NCI-H510A (cell line): ENCODE measurements at regions not wholly inside any gene's neighbourhood (a gene's known extent, or its start where the extent isn't known, plus 50 kb on each side); places are given as distances from the start of the nearest gene placed in this dataset.
A peak's percentile ranks its signal among the peaks of the same experiment; 100 is the strongest.

ENCODE experiments used
- DNase-seq: peaks from one replicate; lab custom pipeline; 2025; lab: John Stamatoyannopoulos, UW

DNA sequence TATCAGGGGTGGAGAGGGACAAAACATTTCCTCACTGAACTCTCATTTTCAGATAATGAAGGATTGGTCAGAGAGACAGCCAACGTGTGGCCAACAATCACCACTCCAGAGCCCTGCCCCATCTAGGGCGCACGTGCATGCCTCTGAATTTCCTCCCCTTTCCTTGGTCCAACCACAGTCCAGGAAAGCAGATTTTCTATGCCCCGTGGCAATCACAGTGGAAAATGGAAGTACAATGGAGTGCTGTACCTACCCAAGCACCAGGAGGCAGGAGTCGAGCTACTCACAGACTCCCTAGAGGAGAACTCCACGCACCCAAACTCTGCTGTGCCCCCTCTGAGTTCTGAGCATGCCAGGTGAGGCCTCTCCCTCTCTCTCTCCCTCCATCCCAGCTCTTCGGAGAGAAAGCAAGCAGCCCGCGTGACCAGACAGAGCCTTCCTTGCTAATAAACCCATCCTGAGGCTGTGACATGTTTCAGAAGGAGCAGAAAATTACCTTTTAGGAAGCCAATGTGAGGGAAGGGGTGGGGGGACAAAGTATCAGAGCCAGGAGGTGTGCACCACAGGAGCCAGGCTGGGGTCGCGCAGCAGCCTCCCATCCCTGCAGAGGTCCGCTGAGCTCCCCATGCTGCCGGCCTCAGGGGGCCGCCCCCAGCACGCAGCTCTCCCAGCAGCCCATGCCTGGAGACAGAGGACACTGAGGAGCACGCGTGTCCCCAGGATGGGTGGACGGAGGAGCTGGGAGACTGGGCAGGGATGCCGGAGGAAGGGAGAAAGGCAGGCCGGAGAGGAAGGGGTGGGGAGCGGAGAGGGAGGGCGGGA is 73.4 kb downstream of the PITPNM2 start:
- no peak for DNase-seq

DNA sequence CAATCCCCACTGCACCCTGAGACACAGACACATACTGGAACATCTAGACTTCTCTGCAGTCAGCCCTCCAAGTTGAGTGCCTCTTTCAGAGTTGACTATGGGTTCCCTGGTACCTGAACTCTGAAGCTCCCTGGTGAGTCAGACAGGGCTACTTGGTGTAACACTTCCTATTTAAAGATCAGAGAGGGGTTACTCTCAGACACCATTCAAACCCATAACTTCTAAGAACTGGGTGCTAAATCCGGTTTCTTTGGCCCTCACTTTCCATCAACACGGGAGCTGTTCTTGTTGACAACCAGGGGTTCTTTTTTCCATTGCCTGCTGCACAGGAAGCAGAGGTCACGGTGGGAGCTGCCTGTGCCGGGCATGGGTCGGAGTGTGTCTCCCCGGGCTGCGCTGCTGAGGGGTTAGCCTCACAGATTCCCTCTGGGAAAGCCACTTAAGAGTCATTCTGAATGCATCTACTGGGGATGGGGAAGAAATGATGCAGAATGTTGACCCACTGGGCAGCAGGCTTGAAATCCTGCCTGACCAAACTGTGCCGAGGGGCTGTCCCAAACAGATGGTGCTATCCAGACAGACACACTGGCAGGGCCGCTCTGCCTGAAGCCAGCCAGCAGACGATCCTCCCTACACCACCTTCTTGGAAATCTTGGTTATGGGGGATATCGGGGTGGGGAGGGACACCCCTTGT is 74.1 kb downstream of the PITPNM2 start:
- no peak for DNase-seq

DNA sequence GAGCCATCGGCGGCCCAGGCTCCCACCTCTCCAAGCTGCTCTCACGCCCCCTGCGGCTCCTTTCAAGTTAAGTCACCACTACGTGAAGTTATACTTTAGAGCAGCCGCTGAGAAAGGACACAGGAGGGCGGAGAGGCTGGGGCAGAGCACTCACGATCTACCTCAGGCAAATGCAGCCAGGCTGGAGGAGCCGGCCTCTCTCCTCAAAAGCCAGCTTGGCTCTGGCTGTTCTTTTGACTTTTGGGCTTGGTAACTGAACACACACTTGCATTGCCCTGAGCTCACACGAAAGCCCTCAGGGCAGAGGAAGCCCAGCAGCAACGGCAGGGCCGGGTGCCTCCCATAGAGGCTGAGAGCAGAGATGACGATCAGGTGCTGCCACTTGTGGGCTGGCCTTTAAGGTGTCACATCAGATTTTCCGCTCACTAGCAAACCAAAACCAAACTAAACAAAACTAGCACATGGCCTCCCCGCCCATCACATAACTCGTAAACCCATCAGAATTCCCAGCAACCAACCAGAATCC is 75.2 kb downstream of the PITPNM2 start:
- peak; percentile 77 for DNase-seq

DNA sequence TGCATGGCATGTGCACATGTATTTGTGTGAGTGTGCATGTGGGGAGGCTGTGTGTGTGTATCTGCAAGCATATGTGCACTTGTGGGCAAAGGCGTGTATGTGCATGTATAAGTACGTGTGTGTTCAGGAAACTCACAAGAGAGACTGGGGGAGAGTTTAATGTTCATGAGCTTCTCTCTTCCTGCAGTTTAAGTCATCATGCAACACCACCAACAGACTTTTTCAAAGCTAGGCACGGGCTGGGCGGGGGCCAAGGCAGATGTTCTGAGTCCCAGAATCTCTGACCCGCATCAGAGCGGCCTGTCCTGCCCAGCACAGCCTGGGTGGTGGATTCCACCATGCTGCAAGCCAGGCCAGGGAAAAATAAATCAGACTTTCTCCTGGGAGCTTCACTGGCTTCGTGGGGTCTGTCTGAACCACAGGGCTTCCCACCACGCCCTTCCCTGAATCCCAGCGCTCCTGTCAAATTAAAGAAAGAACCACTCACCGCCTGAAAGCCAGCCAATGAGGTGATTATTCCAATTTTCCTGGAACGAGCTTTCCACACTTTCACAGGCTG is 75.7 kb downstream of the PITPNM2 start:
- no peak for DNase-seq

DNA sequence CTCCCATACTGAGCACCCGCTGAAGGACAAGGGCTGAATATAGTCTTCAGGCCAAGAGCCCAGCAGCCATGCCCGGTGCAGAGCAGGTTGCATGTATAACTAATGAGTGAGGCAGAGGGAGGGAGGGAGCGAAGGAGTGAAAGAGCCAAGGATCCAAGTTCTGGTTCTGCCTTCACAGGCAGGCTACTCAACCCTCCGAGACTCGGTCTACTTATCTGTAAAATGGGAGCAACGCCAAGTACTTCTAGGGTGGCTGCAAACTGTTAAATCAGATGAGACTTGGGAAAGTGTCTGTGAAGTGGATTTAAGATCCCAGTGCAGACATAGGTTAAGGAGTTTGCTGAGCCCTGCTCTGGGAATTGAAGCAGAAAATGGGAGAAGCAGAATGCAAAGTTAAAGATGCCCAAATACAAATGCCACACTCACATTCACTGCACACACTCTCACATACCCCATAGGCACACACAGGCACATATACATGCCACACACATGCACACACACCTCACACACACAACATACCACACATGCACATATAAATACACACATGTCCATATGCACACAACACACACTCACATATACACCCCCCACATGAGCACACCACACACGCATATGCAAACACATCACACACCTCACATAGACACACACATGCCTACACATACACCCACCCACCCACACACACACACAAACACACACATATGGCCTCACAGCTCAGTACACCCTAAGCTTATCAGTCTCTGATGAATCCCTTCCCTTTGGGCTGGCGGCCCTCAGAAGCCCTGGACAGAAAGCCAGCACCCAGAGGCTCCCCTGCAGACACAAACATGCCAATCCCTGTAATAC is 76.7 kb downstream of the PITPNM2 start:
- DNase-seq, result no peak

DNA sequence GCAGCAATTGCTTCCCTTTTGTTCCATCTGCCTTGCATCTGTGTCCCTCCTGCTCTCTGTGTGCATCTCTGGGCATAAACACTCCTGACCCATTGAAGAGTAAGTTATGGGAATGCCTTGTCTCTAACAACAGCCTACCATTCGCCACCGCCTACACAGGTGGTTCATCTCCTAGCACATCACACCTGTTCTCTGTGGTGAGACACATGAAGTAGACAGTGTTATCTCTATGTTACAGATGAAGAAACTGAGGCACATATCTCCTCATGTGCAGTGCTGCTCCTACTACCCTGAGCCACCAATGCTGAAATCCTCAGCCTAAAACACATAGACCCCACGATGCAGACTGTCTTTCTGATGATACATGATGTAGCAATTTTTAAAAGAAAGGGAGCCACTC is 77.6 kb downstream of the PITPNM2 start:
- no peak for DNase-seq

DNA sequence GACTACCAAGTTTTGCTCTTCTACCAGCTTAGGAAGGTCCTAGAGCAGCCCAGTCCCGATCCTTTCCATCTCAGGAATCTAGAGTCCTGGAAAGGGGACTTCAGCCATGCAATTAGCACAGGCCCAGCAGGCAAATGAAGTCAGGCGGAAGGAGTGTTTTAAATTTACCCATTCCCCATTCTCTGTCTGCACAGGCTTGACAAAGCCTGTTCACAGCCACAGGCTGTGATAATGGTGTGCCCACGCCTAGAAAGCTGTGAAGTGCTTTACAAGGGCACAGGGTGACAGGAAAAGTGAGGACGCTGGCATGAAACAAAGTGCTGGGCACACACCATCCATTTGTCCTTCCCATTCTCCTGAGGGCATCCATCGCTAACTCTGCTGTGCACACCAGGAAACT is 79.0 kb downstream of the PITPNM2 start:
- no peak for DNase-seq

DNA sequence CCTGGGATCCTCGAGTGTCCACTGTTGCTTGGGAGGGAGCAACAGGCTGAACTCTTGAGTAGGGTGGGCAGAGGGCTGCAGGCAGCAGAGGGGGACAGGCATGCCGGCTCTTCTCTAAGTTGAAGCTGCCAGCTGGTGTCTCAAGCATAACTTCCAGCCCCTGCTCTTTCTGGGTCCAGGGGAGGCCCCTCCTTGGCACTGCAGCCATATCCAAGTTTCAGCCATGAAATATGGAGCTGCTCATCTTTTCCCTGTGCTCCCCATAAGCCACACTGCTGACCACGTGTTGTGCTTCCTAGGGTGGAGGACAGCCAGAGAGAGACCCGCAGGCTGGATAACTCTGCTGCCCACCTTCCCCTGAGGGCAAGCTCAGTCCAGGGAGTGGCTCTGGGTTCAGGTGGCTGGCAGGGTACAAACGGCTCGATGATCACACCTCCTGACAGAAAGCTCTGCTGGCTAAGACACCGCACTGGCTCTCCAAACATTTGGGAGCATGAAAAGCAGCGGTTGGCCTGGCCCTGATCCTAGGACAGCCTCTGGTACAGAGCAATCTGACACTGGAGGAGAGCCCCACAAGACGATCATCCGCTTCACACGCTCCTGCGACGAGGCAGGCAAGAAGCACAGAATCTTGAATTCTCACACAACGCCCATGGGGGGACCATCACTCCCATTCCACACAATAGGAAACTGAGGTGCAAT is 79.6 kb downstream of the PITPNM2 start:
- DNase-seq, result no peak

DNA sequence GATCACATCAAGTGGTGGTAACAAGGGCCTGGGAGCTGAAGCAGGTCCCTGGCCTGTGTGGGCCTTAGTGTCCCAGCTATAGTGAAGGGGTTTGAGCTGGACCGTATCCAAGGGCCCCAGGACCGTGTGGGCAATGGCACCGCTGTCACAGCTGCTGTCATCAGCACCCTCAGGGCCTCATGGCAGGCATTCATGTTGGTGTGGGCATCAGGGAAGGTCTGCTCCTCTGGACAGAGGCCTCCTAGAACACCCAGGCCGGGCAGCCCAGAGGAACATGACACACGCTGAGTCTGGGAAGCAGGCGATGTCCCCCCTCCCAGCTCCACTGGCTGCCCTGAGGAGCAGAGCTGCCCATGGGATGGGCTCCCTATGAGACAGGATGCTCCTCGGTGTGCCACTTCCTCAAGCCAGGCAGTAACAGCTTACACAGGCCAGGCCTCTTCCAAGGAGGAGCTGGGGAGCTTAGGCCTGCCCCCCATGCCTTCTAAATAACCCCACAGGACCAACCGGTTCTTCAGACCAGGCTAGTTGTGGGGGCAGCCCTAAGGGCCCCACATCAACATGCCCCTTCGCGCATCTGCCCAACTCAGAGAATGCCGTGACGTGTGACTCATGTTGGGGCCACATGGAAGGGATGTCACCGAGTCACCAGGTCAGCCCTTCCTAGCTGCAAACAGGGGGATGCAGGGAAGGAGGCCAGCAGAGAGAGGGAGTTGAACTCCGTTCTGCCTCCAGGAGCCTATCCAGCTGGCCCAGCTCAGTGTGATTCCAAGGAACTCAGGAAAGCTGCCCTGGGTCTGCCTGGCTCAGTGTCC is 80.4 kb downstream of the PITPNM2 start:
- no peak for DNase-seq

DNA sequence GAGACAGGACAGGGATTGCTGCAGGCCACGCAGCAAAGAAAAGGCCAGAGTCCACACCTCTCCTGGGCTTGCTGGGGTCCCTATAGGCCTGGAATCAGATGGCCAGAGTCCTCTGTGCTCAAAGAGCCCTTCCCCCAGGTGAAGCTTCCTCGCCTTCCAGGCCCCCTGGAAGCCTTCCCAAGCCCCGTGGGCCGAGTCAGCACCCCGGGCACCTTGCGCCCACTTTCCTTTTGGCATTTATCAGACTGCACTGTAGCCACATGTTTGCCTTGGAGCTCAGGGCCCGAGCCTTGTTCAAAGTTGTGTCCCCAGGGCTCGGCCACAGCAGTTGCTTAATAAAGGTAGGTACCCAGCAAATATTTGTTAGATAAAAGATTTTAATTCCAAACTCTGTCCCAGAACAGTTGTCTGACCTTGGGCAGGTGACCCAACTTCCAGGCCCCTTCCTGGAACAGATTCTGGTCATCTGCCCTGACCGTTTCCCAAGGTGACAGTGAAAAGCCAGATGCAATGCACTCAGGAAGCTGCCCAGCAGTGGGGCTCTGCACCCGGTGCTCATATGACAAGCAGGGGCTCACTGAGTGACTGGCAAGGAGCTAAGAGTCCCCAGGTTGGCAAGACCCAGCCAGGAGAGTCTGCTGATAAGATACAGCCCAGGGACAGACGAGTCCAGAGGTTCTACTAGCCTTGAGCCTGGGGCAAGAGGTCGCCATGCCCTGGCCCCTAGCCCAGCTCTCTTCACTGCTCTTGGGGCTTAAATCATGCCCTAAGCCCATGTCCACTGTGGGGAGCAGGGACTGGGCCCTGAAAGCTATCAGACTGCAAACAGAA is 81.2 kb downstream of the PITPNM2 start:
- DNase-seq, result no peak

DNA sequence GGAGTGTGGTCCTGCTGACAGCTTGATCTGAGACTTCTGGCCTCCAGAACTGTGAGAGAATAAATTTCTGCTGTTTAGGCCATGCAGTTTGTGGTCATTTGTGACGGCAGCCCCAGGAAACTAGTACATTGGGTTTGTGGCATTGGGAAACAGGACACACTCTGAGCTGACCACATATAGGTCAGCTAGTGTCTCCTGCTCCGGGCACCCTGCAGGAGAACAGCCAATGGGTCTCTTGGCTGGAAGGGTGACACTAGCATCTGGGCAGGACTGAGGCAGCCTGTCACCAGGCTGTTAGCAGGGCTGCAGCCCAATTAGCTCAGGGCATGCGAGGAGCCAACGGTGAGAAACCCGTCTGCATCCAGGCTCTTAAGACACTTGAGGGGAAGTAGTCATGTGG is 83.2 kb downstream of the PITPNM2 start:
- DNase-seq, result no peak

DNA sequence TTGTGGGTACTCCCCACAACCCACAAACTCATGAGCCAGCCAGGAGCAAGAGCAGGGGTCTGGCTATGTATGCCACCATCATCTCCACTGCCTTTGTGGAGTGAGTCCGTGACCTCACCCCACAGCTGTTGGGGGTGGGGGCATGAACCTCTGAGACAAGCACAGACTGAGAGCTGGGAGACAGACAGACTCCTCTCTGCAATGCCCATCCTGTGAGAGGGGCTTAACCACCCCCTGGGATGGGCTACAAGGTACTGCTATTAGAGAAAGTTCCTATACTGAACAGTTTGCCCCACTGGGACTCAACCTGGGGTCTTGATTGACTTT is 84.5 kb downstream of the PITPNM2 start:
- no peak for DNase-seq

DNA sequence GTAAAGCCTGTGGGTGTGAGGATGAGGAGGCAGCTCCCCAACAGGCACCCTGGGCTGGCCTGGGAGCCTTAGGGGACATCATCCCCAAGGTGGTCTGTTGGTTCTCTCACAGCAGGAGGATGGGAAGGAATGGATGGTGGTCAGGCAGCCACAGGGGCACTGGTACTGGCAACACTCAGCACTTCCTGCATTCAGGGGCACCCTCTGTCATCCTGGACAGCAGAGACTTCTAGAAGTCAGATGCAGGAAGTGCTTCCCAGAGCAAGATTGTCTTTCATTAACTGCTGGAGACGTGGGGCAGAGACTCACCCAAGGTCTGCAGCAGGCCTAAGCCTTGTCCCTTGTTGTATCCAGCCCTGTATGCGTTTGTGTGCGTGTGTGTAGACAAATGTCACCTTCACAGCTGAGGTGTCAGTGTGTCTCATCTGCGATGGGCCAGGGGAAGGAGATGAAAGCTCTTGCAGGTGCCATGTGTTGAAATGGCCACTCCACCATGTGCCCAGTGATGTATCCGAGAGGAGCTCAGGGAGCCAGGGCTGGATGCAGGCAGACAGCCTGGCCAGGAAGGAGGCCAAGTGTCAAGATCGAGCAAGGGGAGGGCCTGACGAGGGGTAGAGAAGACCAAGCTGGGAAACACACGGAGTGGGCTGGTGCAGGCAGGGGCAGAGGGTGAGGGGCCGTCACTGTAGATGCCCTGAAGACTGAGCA is 85.1 kb downstream of the PITPNM2 start:
- DNase-seq, result no peak

DNA sequence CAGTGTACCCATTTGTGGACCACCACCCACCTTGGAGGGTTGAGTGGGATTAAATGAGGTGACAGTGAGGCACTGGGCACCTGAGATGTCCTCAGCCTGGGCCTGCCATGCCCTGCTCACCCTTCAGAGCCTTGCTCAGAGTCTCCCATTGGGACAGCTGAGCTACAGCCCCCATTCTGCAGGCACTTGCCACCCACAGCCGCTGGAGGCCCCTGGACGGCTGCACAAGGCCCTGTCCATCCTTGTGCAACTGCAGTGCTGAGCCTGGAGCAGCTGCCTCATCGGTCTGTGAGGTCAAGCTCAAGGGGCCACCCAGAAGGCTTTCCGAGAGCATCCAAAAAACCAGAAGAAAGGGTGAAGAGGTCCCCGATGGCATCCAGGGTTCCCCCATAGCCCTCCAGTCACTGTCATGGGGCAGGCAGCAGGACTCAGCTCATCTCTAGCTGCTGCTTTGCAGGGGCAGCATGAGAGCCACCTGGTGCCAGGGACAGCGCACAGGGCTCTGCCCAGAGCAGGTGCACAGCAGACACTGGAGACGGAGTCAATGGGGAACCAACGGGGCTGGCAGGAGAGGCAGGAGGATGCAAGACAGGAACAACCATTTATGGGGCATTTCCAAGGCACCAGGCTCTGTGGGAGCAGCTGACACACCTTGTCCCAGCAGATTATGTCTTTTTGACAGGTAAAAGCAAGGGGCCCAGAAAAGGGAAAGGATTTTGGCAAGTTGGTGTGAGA is 84.6 kb downstream of the ARL6IP4 start:
- peak; percentile 69 for DNase-seq

DNA sequence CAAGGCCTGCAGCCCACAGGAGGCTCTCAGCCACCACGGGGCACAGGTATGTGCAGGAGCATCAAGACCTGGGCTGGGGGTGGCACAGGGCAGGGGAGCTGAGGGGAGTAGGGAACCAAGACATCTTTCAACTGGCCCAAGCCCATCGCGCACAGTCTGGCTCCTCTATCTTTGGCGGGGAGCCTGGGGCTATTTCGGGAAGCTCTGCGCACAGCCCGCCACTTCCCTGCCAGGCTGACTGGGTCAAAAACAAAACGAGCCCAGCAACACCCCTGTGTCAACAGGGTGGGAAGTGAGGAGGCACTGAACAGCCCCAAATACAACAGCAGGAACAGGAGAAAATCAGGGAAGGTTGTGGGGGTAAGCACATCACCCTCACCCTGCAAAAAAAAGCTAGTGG is 83.9 kb downstream of the ARL6IP4 start:
- DNase-seq, result no peak

DNA sequence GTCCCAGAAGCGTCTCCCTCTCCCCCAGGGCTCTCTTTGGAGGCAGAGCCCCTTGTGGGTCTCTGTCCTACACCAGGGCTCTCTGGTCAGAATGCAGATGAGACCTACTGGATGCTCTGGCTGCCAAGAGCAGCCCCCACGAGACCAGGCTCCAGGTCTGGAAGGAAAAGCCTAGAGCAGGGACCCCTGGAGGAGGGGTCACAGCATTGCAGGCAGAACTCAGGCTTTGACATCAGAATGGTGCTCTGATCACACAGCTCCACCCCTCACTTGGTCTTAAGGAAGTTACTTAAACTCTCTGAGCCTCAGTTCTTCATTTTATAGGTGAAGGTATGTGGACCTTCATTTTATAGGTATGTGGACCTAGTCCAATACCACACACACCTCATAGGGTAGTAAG is 83.1 kb downstream of the ARL6IP4 start:
- DNase-seq, result no peak

DNA sequence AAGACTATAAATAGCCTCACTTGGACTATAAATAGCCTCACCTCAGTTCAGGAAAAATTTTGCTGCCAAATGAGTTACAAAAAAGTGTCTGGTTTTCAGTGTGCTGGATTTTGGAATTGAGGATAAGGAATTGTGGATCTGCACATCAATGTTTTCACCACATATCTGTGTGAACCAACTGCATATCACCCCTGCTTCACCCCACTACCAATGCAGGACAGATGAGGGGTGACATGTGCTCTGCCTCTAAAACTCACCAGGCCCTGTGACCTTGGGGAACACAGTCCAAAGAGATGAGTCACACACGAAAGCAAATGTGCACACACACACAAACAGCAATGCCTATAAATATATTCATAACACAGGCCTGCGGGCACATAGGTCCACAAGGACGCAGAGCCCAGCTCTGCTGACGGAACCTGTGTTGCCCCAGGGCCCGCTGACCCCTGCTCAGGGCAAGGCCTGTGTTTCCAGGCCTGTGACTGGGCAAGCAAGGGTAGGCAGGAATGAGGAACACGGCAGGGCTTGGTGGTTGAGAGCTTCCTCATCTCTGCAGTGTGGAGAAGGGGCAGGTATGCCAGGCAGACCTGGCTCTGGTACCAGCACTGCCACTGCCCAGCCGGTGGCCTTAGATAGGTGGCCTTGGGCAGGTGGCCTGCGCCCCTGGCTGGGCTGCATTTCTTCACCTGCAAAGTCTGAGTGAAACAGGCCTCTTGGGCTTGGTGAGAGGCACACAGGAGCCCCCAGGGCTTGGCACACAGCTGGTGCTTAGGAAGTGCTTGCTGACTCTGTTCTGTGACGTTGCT is 82.4 kb downstream of the ARL6IP4 start:
- no peak for DNase-seq
